ENCODE measurements at regions not wholly inside any gene's neighbourhood (a gene's known extent, or its start where the extent isn't known, plus 50 kb on each side); places are given as distances from the start of the nearest gene placed in this dataset.
A peak's percentile ranks its signal among the peaks of the same experiment; 100 is the strongest.

- H4K20me1 ChIP-seq (ENCODE audit: control insufficient read depth, insufficient read depth, insufficient read length): no peaks in the 10 kb centered on the region
- no peak overlapping the region for H3K14ac ChIP-seq (ENCODE audit: insufficient read depth, low read length)
- Mint-ChIP-seq H3K36me3 (ENCODE audit: insufficient read depth in 1 of 3, low read depth in 3 of 3) (peaks cover 14 to 36% (median 18%) of the 10 kb centered on the region in 3 experiments), H3K27me3 (ENCODE audit: low read depth) (no peaks in the 10 kb centered on the region), H3K9me3 (peaks cover 29 to 32% of the 10 kb centered on the region in 2 experiments), H3K4me3 (no peak overlapping the region), H3K27ac (peak overlapping the region in 1 of 3 experiments; percentile 23; a peak in 1 of 7 replicates), H3K4me1 (no peaks in the 10 kb centered on the region; a peak in 1 of 4 replicates)
- no peak overlapping the region for H3T11ph ChIP-seq (ENCODE audit: low read length)
- no peak overlapping the region for H3K4ac ChIP-seq (ENCODE audit: low read depth, low read length)
- H2BK20ac ChIP-seq (ENCODE audit: low read depth, low read length, poor library complexity, severe bottlenecking): no peak overlapping the region
- DNase-seq: no peak
- no peak overlapping the region for H2AFZ ChIP-seq (ENCODE audit: low read length)
- H4K91ac ChIP-seq (ENCODE audit: insufficient read length, low read depth, low read length): no peak overlapping the region
- no peak overlapping the region for H2BK12ac ChIP-seq (ENCODE audit: insufficient read length, low read depth, low read length)
- no peaks in the 10 kb centered on the region for H3K79me1 ChIP-seq (ENCODE audit: insufficient read depth, low read depth, low read length, poor library complexity, severe bottlenecking)
- H3K4me2 ChIP-seq (ENCODE audit: insufficient read depth, insufficient read length, low read length): no peak overlapping the region
- H3K27me3 ChIP-seq (ENCODE audit: insufficient read depth, low read length): no peaks in the 10 kb centered on the region
- no peaks in the 10 kb centered on the region for H3K79me2 ChIP-seq (ENCODE audit: insufficient read depth, low read length)
- H3K9me3 ChIP-seq (ENCODE audit: control insufficient read depth, low read depth, low read length): no peaks in the 10 kb centered on the region
- no peak overlapping the region for H2AK5ac ChIP-seq (ENCODE audit: insufficient read length, low read length)
- H3K9ac ChIP-seq (ENCODE audit: extremely low read depth, insufficient read length, low read length): no peak overlapping the region
- no peak overlapping the region for H2BK120ac ChIP-seq (ENCODE audit: low read depth, low read length, poor library complexity, severe bottlenecking)
- H3K23ac ChIP-seq (ENCODE audit: insufficient read length, low read depth, low read length): no peak overlapping the region
- no peak overlapping the region for H4K8ac ChIP-seq (replicated peaks; ENCODE audit: insufficient read length, low read depth, low read length)
- no peak overlapping the region for H3K56ac ChIP-seq (ENCODE audit: insufficient read length, low read depth, low read length)
- WGBS (ENCODE audit: extremely low coverage, insufficient read length, low lambda C conversion rate): no CpG with 5 or more reads among the region's 5 CpGs
- no peak overlapping the region for H2BK15ac ChIP-seq (ENCODE audit: low read depth, low read length)
- TF ChIP-seq CTCF (conservative IDR thresholded peaks at IDR 0.05): no peak
- H4K5ac ChIP-seq (ENCODE audit: insufficient read length, low read depth, low read length): no peak overlapping the region
- no peak overlapping the region for H3K27ac ChIP-seq (ENCODE audit: insufficient read length, low read depth, low read length)
- H2BK5ac ChIP-seq (ENCODE audit: insufficient read length, low read length): no peak overlapping the region
- no peaks in the 10 kb centered on the region for H3K23me2 ChIP-seq (ENCODE audit: insufficient read length, low read depth, low read length, poor library complexity, severe bottlenecking)
- no peaks in the 10 kb centered on the region; the same call in 1 of the 2 replicates for H3K4me1 ChIP-seq (ENCODE audit: insufficient read depth, low read length)
- H3K18ac ChIP-seq (ENCODE audit: insufficient read length, low read depth, low read length): no peak overlapping the region
Observed at GRCh38 chr5:105529851-105530250, 1967.3 kb upstream of the NUDT12 start.
